GM21423 (cell line): ENCODE measurements at regions not wholly inside any gene's neighbourhood (a gene's known extent, or its start where the extent isn't known, plus 50 kb on each side); places are given as distances from the start of the nearest gene placed in this dataset.
A peak's percentile ranks its signal among the peaks of the same experiment; 100 is the strongest.

Experiments used
- ATAC-seq: cut with Tn5 transposase; IDR thresholded peaks from one replicate; pipeline ENCODE4 v1.9.1; 2021; ENCODE audit warnings: mild to moderate bottlenecking, moderate library complexity; ENCODE audit not compliant: unreplicated experiment

DNA sequence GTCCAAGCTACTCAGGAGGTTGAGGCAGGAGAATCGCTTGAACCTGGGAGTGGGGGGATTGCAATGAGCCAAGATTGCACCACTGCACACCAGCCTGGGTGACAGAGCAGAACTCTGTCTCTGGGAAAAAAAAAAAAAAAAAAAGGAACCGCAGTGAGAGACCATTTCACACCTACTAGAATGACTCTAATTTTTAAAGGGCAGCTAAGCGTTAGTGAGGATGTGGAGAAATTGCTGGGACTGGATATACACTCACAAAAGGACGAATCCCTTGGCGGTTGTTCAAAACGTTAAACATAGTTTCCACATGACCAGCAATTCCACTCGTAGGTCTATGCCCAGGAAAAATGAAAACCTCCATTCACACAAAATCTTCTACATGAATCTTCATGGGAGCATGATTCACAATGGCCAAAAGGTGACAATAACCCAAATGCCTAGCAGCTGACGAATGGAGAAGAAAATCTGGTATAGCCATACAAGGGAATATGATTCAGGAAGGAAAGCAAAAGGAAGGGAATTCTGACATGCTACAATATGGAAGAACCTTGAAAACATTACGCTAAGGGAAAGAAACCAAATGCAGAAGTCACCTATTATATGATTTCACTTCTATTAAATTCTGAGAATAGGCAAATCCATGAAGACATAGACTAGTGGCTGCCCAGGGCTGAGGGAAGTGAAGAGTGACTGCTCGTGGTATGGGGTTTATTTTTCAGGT lies 127.0 kb downstream of the CHSY1 start:
- ATAC-seq, result no peak

- no peak for ATAC-seq
Observed at GRCh38 chr15:101123222-101123910, 128.5 kb downstream of the CHSY1 start.

- ATAC-seq, result no peak
Observed at GRCh38 chr15:101122806-101123205, 129.0 kb downstream of the CHSY1 start.

DNA sequence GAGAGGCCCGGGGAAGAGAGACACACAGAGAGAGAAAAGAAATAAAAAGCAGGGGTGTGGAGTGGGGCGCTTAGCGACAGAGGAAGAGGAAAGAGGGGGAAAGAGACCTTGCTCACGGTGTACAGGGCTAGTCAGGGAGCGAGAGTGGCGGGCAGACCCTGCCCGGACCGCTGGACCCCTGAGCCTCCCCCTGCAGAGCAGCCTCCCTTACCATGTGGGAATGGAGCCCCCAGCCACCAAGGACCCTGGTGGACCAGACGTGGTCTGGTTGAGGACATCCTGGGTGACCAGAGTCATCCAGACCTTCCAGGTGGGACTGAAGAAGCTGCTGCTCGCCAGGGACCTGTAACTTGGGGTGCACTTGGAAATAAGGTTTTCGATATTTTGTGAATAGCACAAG lies 129.6 kb downstream of the CHSY1 start:
- no peak for ATAC-seq

DNA sequence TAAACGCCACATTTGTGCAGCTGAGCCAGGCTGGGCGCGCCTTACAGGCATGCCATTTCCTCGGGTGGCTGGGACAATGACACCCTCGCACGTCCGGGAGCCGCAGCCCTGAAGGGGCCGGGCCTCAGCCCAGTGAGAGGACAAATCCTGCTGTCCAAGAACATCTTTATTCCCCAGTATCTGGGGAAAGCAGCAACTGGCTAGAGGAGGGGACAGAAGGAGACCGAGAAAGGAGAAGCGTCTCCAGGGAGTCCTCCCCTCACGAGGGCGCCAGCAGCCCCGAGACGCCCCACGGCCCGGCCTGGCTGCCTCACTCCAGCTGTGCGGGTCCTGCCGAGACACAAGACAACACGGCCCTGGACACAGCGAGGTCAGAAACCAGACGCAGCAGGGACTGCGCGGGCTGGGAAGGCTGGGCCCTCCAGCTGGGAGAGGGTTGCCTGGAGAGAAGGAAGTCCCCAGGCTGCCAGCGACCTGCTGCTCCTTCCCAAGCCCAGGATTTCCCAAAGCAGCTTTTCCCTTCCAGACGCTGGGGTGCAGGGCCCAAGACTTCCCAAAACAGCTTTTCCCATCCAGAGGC lies 130.2 kb downstream of the CHSY1 start:
- peak; percentile 66 for ATAC-seq

DNA sequence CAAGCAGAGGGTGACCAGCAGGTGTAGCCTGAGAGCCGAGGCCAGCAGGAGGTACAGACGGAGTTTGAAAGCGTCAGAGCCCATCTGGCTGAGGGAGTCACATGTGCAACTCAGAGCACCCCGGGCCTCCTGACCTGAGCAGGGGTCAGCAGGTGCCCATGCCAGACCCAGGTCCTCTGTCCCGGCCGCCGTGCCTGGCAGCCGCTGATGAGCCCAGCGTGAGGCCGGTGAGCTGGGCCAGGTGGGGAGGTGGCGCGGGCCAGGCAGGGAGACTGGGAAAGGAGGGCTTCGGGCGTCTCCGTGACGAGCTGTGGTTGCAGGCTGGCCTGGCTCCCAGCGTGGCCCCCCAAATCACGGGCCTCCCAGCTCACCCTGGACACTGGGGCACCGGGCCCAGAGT lies 130.9 kb downstream of the CHSY1 start:
- no peak for ATAC-seq

DNA sequence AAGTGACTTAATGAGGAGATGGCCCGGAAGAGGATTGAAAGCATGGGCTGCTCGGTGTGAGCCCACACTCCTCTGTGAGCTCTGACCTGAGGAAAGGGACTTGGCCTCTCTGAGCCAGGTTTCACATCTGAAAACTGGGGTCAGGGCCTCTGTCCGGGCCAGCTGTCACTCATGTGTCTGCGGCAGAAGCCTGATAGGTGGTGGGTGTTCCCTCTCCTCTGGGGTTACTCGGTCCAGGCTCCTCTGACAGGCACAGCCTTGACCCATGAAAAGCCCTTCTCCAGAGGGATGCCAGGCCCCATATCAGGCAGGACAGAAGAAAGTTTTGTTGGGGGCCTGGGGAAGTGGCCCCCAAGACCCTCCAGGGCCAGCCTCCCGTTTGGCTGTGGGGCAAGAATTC lies 131.4 kb downstream of the CHSY1 start:
- no peak for ATAC-seq
